Epithelial cell of proximal tubule (primary cell): ENCODE measurements at regions not wholly inside any gene's neighbourhood (a gene's known extent, or its start where the extent isn't known, plus 50 kb on each side); places are given as distances from the start of the nearest gene placed in this dataset.
A peak's percentile ranks its signal among the peaks of the same experiment; 100 is the strongest.

Experiments used
- DNase-seq: peaks from one replicate; pipeline ENCODE4 v3.0.0-alpha.2; 2011; ENCODE audit warnings: low read depth
- H3K4me3 ChIP-seq: 2 replicates; pipeline ENCODE4 v1.5.1; 2011; ENCODE audit warnings: low read depth, mild to moderate bottlenecking, low read length
- CTCF ChIP-seq: conservative IDR thresholded peaks from 2 replicates; pipeline ENCODE4 v1.5.1; 2012; ENCODE audit warnings: low read depth, mild to moderate bottlenecking, low read length

- DNase-seq = no peak
- no peak for TF ChIP-seq CTCF
- no peak overlapping the region for H3K4me3 ChIP-seq
Measured at GRCh38 chr2:66003931-66004330, 431.0 kb upstream of the MEIS1 start.

- TF ChIP-seq CTCF = no peak
- no peak for DNase-seq
Measured at GRCh38 chr2:66001538-66001937, 433.4 kb upstream of the MEIS1 start.

GRCh38 chr2:66000901-66001300, 434.0 kb upstream of the MEIS1 start:
- no peak overlapping the region for H3K4me3 ChIP-seq
- no peak for TF ChIP-seq CTCF
- DNase-seq = no peak

More at GRCh38 chr2:66001538-66001937, 433.4 kb upstream of the MEIS1 start:
- H3K4me3 ChIP-seq = no peak overlapping the region

- no peak for DNase-seq
- TF ChIP-seq CTCF = peak; percentile 24
- H3K4me3 ChIP-seq = no peak overlapping the region
Measured at GRCh38 chr2:65999796-66000195, 435.1 kb upstream of the MEIS1 start.

- no peak for TF ChIP-seq CTCF
- no peak for DNase-seq
- H3K4me3 ChIP-seq = no peak overlapping the region
Measured at GRCh38 chr2:65999103-65999502, 435.8 kb upstream of the MEIS1 start.

GRCh38 chr2:65997961-65998360, 437.0 kb upstream of the MEIS1 start:
- TF ChIP-seq CTCF = no peak
- DNase-seq = no peak
- no peak overlapping the region for H3K4me3 ChIP-seq

GRCh38 chr2:65992198-65992554, 442.7 kb upstream of the MEIS1 start:
- no peak for DNase-seq
- H3K4me3 ChIP-seq = no peak overlapping the region
- no peak for TF ChIP-seq CTCF
